ENCODE measurements at regions not wholly inside any gene's neighbourhood (a gene's known extent, or its start where the extent isn't known, plus 50 kb on each side); places are given as distances from the start of the nearest gene placed in this dataset.

- no peak for TF ChIP-seq CTCF (conservative IDR thresholded peaks at IDR 0.05)
- H3K27ac ChIP-seq: no peak overlapping the region
Observed at GRCh38 chr16:35750157-35750689, 2290.8 kb downstream of the TP53TG3F start.

- H3K27ac ChIP-seq: no peak overlapping the region
- no peak for TF ChIP-seq CTCF (conservative IDR thresholded peaks at IDR 0.05)
Observed at GRCh38 chr16:35750701-35751104, 2291.3 kb downstream of the TP53TG3F start.

- no peak for TF ChIP-seq CTCF (conservative IDR thresholded peaks at IDR 0.05)
Observed at GRCh38 chr16:35751191-35751941, 2292.0 kb downstream of the TP53TG3F start.

GRCh38 chr16:35752012-35752772 lies 2292.8 kb downstream of the TP53TG3F start:
- no peak for TF ChIP-seq CTCF (conservative IDR thresholded peaks at IDR 0.05)
- no peak overlapping the region for H3K27ac ChIP-seq

More at GRCh38 chr16:35751191-35751941, 2292.0 kb downstream of the TP53TG3F start:
- no peak overlapping the region for H3K27ac ChIP-seq

GRCh38 chr16:35752773-35753558 lies 2293.6 kb downstream of the TP53TG3F start:
- H3K27ac ChIP-seq: no peak overlapping the region
- TF ChIP-seq CTCF (conservative IDR thresholded peaks at IDR 0.05): no peak

GRCh38 chr16:35753559-35754390 lies 2294.4 kb downstream of the TP53TG3F start:
- TF ChIP-seq CTCF (conservative IDR thresholded peaks at IDR 0.05): no peak
- H3K27ac ChIP-seq: no peak overlapping the region

Measured in VCaP (cell line).